Stimulated activated CD8-positive, alpha-beta memory T cell treated with anti-CD3 and anti-CD28 coated beads, Interleukin-7, amount 100 ng/mL, for 24 hours (primary cell): ENCODE measurements at regions not wholly inside any gene's neighbourhood (a gene's known extent, or its start where the extent isn't known, plus 50 kb on each side); places are given as distances from the start of the nearest gene placed in this dataset.

ENCODE experiments used
- DNase-seq: peaks from one replicate; pipeline ENCODE4 v3.0.0-alpha.2; 2020; ENCODE audit warnings: low read depth

DNA sequence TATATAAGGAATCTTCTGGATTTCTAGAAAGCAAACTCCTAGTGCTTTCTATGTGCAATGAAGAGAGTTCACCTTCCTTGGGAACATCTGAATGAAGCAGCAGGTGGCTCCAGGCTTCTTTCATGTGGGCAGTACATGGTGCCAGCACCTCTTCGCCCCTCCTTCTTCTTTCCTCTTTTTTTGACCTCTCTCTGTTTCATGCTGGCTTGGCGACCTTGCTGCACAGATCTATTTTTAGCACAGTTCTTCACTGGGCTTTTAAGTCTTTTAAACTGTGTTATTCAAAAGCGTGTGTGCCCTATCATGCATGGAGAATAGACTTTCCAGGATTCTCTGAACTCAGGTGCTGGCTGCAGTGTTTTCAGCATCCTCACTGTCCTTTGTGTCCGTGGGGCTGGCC lies 400.3 kb upstream of the PRKCQ start:
- no peak for DNase-seq

DNA sequence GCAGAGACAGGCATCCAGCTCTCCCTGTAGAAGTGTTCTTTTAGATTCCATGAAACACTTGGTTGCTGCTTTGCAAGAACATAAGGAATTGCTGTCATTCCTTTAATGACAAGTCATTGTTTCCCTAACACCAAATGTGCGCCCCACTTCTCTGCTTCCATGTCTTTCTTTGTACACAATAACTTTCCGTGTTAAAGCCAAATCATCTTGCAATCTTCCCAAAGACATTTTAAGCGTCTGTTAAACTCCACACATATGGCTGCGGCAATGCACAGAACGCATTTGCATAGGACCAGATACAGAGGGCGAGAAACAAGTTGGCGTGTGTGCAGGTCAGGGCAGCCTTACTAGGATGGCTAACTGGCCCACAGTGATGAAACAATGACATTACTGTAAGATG lies 399.3 kb upstream of the PRKCQ start:
- DNase-seq, result no peak

DNA sequence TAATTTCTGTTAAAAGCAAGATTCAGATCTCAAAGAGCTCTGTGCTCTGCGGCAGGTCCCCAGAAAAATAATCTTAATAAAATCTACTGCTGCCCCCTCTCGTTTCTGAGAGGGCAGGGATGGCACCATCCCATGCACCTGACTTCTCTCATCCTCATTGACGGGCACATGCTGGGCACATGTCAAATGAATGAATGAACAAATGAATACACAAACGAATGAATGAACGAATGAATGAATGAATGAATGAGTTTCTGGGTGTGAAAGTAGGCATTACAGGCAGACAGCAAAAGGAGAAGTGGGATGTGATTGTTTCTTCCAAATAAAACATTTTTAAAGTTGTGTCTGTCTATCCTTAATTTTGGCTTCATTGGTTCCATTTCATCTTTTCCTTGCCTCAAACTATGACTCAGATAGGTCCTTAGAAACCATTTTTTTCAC lies 398.1 kb upstream of the PRKCQ start:
- DNase-seq, result no peak

DNA sequence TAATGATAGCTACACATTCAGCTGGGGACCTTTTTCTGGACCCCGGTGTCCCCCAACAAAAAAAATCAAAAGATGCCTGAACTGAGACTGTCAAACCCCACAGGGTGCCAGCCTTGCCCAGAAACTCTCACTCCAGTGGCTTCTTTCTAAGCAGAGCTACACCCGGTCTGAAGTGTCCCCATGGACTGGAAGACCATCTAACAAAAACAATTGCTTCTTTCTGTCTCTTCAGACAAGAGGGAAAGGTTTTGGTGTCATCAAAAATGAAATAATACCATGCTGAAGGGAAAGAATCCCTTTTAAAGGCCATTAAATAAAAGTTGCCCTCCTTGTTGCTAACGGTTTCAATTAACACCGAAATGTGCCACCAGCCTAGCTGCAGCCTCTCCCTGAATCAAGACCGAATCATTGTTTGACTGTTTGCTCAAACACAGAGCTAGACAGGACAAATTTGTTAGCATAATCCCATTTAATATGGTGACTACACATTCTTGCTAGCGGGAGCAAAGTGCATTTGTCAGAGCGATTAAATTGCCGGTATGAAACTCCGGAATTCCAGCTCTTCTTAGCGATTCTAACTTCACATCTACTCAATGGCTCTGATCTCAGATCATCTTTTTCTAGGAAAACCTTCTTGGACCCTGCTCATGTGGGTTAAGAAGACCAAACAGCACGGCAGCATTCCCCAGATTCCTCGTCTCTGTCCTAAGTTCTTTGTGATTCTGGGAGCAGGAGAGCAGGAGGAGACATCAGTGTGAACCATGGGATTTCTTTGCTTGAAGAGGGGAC lies 397.5 kb upstream of the PRKCQ start:
- DNase-seq, result no peak

DNA sequence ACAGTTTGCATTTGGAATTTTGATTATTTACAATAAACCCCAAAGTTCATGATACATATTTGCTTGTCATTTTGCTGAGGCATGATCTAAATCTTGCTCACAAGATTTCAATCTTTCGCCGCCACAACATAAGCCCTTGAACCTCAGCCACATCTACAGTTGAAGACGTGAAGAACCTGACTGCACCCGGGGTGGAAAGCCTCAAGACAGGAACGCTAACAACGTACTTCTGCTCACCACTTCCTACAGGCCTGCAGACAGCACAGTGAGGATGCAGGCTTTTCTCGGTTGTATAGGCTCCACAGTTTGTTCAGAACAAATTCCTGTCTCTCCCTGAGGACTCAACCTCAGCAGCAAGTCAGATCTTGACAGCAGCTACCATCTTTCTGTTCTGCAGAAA lies 393.8 kb upstream of the PRKCQ start:
- no peak for DNase-seq

DNA sequence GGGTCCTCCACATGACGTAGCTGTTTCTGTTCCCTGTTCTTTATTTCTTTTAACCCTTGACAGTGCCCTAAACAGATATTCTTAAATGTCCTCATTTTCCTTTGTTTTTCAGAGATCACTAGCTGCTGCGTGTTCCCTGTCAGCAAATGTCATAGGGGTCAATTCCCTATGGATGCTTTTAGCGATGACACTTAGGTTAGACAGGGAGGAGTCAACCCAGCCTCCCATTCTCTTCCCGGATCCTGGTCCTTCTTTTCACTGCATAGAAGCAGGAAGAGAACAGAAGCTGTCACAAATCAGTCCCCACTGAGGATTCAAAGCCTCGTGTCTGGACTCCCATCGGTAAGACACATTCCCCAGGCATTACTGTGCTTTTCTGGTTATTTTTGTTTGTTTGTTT lies 392.1 kb upstream of the PRKCQ start:
- DNase-seq, result no peak

DNA sequence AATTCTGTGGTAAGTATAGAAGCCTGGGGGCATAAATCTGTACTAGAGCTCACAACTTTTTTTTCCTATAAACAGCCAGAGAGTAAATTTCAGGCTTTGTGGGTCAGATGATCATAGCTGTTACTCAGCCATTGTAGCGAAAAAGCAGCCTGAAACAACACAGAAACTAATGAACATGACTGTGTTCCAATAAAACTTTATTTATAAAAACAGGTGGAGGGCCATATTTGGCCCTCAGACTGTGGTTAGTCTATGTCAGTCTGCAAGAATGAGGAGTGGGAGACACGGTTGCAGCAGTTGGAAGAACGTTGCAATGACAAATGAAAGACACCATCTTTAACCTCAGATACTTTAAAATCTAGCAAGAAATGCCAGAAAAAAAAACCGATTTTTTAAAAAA lies 389.6 kb upstream of the PRKCQ start:
- DNase-seq, result no peak

DNA sequence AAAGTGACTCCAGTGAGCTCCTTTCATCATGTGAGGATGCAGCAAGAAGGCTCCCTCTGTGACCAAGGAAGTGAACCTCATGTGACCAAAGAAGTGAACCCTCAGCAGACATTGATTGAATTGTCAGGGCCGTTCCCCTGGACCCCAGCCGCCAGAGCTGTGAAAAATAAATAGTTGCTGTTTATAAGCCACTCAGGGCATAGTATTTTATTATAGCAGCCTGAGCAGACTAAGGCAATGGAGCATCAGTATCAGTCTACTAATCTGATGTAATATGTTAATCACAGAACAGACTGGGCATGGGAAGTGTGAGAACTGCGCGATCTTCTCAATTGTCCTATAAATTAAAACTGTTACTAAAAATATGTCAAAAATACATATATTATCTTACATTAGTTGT lies 384.5 kb upstream of the PRKCQ start:
- no peak for DNase-seq

DNA sequence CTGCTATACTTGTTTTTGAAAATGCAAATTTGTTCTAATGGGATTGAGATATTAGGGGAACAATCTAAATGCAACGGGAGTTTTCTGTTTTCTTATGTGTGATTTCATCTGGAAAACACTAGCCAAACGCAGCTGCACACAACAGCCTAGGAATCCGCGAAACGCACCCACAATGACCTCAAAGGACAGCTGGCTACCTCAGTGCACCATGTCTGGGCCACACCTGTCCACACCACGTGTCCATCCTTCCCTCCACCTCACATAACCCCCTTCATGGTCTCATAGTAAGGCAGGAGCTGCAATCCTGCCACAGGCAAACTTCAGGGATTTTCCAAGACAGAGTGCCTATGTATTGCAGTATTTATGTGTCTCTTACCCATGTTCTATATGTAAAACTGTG lies 382.5 kb upstream of the PRKCQ start:
- no peak for DNase-seq

DNA sequence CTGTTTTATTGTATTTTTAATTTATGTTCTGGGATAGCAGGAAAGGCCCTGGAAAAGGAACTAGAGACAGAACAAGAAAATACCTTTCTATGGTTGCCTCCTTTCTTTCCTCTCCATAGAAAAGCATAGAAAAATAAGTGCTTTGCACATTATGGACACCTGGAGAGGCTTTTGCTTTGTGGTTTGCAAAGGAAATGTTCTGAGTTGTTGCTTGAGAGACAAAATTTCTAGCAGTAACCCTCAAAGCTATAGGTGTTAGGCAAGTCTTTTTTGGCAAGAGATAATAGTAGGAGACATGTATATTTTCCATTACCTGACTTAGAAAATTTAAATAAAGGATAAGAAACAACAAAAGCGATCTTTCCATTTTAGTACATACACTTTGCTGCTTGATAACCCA lies 378.6 kb upstream of the PRKCQ start:
- DNase-seq, result no peak

DNA sequence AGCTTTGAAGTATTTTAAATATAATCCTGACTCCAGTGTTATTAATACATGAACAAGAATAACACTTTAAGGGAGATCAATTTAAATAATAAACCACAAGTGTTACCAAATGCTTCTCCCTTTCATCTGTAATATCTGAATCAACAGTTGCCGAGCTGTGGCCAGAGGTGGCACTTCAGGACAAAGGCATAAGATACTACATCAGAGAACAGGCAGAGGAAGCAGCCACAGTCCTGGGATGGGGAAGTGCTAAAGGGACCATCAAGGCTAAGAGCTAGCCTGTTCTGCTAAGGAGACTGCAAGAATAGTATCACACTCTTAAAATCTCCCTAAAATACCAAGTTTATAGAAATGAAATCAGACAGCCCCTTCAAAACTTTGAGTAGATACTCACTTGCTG lies 378.2 kb upstream of the PRKCQ start:
- DNase-seq, result no peak

DNA sequence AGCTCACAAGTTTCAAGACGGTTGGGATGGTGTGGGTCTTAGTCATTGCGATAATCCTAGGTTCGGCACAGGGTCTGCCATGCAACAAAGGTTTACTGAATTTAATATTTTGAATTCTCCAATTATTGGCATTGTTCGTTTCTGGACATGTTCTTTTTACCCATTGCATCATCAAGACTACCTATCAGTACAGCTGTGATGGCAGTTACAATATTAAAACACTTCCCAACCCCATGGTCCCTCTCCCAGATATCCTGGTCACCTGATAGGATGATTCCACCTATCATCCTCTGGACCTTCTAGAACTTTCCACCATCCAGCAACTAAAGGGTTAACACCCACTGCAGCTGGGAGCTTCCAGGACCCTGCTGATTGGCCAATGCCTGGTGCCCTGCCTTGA lies 377.8 kb upstream of the PRKCQ start:
- DNase-seq, result no peak

DNA sequence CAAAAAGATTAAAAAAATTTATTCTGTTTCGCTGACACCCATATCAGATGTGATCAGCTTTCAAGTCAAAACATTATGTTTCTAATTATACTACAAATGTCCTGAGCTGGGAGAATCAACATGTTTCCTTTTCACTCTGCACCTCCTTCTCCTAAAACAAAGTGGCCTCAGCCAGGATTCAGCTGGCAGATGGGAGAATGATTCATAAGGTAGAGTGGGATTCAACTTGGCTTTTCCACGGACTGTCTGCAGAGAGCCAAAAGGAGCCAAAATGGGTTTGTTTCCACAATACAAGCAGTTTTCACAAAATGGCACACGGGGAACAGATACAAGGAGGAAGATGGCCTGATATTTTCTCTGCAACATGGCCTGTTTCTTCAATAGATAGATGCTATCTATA lies 376.5 kb upstream of the PRKCQ start:
- no peak for DNase-seq

DNA sequence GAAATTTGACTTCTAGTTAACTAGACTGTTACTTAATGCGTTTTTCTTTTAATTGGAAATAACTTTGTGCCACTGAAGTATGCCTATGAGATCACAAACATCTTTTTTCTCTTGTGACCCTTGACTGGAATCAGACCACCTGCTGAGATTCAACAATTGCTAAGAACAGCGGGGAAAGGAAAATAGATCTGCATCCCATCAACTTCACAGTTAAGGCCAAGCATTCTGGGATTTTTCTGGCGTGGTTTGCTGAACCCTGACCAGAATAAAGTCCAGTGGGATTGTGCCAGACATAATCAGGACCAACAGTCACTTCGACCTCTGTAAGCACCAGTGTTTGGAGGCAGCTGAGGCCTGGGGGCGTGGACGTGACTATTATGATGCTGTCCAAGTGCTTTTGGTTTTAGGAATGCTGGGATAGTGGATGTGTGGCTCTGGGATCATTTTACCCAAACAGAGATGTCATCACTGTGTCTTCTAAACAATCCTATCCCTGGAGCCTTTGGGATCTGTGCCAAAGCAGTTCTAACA lies 373.3 kb upstream of the PRKCQ start:
- DNase-seq, result no peak

DNA sequence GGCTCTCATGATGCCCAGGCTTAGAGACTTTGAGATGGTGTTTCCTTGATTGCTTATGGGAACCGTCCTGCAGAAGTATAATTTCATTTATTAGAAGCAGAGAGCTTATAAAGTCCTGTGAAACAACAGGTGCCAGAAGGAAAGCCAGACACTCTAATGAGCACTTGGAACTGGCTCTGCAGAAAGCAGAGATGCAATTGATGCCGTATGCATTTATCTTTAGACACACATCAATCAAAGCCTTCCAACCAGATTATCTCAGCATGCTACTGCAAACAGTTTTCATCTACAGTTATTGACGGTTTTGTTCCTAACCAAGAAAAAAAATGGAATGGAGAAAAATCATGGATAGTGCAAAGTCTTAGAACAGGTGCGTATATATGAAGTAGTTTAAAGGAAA lies 371.7 kb upstream of the PRKCQ start:
- DNase-seq, result no peak

DNA sequence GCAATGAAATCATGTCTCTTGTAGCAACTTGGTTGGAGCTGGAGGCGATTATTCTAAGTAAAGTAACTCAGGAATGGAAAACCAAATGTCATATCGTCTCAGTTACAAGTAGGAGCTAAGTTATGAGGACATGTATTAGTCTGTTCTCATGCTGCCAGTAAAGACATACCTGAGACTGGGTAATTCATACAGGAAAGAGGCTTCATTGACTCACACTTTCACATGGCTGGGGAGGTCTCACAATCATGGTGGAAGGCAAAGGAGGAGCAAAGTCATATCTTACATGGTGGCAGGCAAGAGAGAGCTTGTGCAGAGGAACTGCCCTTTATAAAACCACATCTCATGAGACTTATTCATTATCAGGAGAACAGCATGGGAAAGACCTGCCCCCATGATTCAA lies 370.1 kb upstream of the PRKCQ start:
- no peak for DNase-seq

DNA sequence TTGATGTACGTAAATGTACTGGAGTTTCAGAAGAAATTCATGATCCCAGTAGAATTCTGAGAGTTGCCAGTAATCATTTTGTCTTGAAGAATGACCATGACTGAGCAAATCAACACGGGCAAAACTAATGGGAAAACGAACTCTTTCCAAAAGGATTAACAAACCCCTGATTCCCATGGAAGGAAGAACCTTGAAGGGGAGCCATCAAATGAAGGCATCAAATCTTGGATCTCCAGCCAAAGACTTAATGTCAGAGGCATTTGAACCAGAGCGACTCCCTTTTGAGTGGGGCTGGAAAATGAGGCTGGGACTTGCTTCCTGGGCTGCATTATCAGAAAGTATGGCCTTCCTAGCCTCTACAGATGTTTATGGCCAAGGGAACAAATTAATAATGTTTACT lies 364.4 kb upstream of the PRKCQ start:
- no peak for DNase-seq

DNA sequence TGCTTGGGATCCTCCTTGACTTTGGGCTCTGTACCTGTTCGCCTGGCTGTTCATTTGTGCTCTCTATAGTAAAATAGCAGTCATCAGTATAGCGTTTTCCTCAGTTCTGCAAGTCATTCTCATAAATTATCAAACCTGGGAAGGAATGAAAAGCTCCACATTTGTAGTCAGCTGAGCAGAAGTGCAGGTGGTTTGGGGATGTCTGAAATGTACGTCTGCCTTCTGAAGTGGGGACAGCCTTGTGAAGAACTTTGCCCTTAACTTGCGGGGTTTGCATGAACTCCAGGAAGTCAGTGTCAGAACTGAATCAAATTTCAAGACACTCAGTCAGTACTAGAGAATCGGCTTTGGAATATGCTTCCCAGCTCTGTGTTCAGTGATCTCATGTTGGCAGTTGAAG lies 358.3 kb upstream of the PRKCQ start:
- DNase-seq, result no peak

DNA sequence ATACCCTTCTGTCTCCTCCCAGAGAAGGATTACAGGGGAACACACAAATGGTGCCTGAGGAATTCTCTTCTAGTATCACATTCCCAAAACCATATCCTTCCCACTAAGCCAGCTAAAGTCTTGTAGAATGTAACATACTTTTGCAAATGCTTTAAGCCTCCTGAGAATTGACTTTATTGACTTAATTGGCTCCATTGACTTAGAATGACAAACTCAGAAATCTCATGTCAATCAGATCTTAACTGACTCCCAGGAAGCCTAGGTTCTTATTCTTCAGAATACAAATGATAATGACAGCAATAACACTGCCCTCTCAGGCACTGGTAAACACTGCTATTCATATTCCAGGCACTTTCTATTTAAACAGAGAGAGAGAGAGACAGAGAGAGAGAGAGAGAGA lies 356.9 kb upstream of the PRKCQ start:
- DNase-seq, result no peak

DNA sequence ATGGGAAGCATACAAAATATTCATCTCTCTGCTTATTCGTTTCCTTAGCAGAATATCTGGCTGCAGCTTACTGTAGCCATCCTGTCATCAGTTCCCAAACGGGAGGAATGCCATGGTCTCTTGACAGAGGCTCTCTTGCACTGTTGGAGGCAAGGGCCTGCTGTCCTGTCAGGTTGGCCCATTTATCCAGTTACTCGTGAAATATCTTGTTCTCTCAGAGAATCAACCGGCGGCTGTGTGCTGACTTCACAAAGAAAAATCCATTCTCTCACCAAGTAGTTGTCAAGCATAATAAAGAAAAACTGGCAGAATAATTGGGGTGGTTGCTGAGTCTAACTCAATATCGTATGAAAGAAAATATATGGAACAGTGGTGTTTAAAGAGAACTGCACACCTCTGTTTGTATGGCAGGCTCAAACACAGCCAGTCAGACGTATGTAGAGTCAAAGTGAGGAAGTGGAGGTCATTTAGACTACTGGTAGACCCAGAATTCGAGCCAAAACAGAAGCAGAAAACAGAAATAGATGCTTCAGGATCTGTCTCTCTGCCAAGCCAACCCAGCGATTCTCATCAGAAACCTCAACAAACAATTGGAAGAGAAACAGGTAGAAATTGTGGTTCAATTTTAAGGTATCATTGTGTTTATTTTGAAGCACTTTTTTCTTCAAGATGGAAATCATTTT lies 349.2 kb upstream of the PRKCQ start:
- DNase-seq, result no peak

DNA sequence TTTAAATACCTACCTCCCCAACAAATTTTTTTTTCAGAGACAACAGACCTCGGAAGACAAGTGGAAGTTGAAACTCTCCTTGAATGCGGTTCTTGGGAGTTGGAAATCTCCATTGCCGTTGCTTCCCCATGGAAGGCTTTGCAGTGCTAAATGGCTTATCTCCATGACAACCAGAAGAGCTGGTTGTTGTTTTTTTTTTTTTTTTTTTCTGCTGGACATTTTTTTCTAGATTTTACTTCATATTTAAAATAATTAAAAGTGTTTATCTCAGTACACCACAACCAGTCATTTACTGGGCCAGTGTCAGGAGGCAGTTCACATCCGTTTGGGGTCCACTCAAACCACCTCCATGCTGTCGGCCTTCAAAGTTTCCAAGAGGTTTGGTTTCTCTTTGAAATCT lies 348.5 kb upstream of the PRKCQ start:
- no peak for DNase-seq

DNA sequence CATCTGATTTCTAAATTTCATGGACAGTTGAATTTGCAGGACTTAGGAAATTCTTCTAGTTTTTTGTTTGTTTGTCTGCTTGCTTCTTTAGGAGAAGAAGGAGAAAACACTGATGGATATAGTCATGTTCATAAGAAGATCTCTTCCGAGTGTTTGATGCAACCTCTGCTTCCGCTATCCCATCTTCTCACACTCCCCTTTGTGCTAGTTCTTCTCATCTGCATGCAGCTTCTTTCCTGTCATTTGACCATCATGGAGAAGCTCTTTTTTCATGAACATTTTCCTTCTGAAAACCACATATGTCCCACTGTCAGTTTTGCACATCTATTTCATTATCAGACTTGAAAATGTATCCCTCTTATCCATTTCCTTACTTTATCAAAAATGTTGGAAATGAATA lies 346.9 kb upstream of the PRKCQ start:
- DNase-seq, result no peak

DNA sequence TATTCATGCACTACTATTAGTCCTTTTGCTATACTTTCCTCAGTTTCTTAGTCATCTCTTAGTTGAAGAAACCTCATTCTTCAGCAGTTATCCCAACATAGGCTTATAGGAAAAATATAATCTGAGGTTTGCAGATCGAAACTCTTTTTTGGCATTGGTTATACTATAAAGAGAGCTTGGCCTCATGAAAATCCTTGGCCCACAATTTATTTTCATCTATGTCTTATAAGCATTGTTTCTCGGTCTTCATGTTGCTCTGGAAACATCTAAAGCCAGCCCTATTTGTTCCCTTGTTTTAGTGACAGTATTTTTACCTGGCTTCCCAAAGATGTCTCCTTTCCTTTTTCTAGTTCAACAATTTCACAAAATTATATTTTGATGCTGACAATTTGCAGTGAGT lies 345.1 kb upstream of the PRKCQ start:
- DNase-seq, result no peak

DNA sequence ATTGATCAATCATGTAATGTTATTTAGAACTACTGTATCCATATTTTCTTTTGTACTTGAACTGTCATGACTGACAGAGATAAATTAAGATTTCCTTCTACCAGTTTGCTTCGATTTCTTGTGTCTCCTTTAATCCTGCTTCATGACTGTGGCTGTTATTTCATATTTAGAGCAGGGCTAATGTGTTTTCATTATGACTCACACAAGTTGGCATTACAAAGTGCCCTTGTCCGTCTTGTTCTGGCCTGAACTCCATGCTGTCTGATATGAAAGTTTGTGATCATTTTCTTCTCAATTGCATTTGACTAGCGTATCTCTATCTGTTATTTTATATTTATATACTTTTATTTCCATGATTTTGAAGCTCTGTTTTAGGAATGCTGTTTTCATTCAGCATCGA lies 344.1 kb upstream of the PRKCQ start:
- no peak for DNase-seq
